Posterior vena cava (tissue), 2 donors: ENCODE measurements at regions not wholly inside any gene's neighbourhood (a gene's known extent, or its start where the extent isn't known, plus 50 kb on each side); places are given as distances from the start of the nearest gene placed in this dataset.
"Not testable (repeated sequence)": the region's sequence is repeated elsewhere in the genome, so short reads cannot be mapped to it uniquely, and the experiment has no call there.

Experiments used
- DNase-seq: peaks from one replicate; pipeline ENCODE4 v3.0.0-alpha.2; 2020; ENCODE audit warnings: low spot score
- intact Hi-C, 2 donors: fragments of 100-400 bp; cut with DNase I; formaldehyde crosslinking; loops; one replicate each; pipeline versions ENCODE4 v1.14.1 to v1.14.2; 2022 to 2023
- donor health status: DM: yes; HTN: yes; CAD: no.
- donor health status: DM: yes; HTN: yes; CAD: no.

GRCh38 chr6:168862346-168862980, 391.2 kb downstream of the THBS2 start:
- intact Hi-C loops = no loop called here
- no peak for DNase-seq

- intact Hi-C loops = no loop called here
- DNase-seq = no peak
These were observed 392.7 kb downstream of the THBS2 start for GRCh38 chr6:168860987-168861386.

- intact Hi-C loops = no loop called here
- DNase-seq = no peak
These were observed 393.3 kb downstream of the THBS2 start for GRCh38 chr6:168860341-168860740.

- intact Hi-C loops = no loop called here
- DNase-seq = no peak
These were observed 394.7 kb downstream of the THBS2 start for GRCh38 chr6:168858926-168859325.

- DNase-seq = no peak
- intact Hi-C loops = no loop called here
These were observed 396.7 kb downstream of the THBS2 start for GRCh38 chr6:168856914-168857313.

- intact Hi-C loops = no loop called here
- DNase-seq = no peak
These were observed 401.2 kb downstream of the THBS2 start for GRCh38 chr6:168852376-168852884.

- intact Hi-C loops = loop anchor here (2.0 kb wide), 2 partner anchors 63 to 73 kb away; no protein-coding TSS in a partner anchor
- no peak for DNase-seq
These were observed 401.9 kb downstream of the THBS2 start for GRCh38 chr6:168851460-168852375.

- not testable (repeated sequence) for DNase-seq
- intact Hi-C loops = loop anchor here (2.0 kb wide), 2 partner anchors 61 to 75 kb away; no protein-coding TSS in a partner anchor
These were observed 403.5 kb downstream of the THBS2 start for GRCh38 chr6:168850027-168850736.

GRCh38 chr6:168849459-168849858, 404.2 kb downstream of the THBS2 start:
- DNase-seq = no peak
- intact Hi-C loops = no loop called here

- DNase-seq = no peak
- intact Hi-C loops = no loop called here
These were observed 404.8 kb downstream of the THBS2 start for GRCh38 chr6:168848797-168849196.

GRCh38 chr6:168844821-168845609, 404.0 kb downstream of the SMOC2 start:
- intact Hi-C loops = no loop called here

GRCh38 chr6:168842632-168843212, 401.7 kb downstream of the SMOC2 start:
- DNase-seq, intact Hi-C loops: not testable (repeated sequence)

More at GRCh38 chr6:168844821-168845609, 404.0 kb downstream of the SMOC2 start:
- no peak for DNase-seq

GRCh38 chr6:168841609-168842278, 400.8 kb downstream of the SMOC2 start:
- DNase-seq = no peak
- intact Hi-C loops = no loop called here

- DNase-seq, intact Hi-C loops: not testable (repeated sequence)
These were observed 399.9 kb downstream of the SMOC2 start for GRCh38 chr6:168840932-168841331.

- DNase-seq, intact Hi-C loops: not testable (repeated sequence)
These were observed 399.3 kb downstream of the SMOC2 start for GRCh38 chr6:168840299-168840698.

GRCh38 chr6:168838037-168838399, 397.0 kb downstream of the SMOC2 start:
- no peak for DNase-seq

GRCh38 chr6:168837254-168838036, 396.5 kb downstream of the SMOC2 start:
- intact Hi-C loops = loop anchor here in 1 of 2 donors (2.0 kb wide), 1 partner anchor 435 kb away; no protein-coding TSS in a partner anchor
- no peak for DNase-seq

More at GRCh38 chr6:168838037-168838399, 397.0 kb downstream of the SMOC2 start:
- intact Hi-C loops = no loop called here
